NCI-H1436 (cell line): ENCODE measurements at regions not wholly inside any gene's neighbourhood (a gene's known extent, or its start where the extent isn't known, plus 50 kb on each side); places are given as distances from the start of the nearest gene placed in this dataset.

Experiments
- DNase-seq: peaks from one replicate; lab custom pipeline; 2025; lab: John Stamatoyannopoulos, UW

DNA sequence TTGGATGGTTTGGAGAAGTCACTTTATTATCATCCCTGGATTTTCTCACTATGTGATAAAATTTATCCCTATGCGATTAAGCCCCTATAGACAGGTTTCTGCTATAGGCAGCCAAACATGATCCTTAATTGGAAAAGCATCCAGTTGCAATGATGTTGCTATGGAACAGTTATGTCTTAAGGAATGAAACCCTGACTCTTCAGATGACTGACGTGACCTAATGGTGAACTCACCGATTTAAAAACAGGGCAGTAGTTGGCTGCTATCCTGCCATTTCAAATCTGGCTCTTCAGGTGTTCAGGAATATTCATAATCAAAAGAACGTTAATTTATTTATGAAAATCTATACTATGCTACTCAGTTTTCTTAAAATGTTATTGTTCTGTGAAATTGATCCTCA lies 106.8 kb upstream of the ROBO1 start:
- DNase-seq, result no peak

DNA sequence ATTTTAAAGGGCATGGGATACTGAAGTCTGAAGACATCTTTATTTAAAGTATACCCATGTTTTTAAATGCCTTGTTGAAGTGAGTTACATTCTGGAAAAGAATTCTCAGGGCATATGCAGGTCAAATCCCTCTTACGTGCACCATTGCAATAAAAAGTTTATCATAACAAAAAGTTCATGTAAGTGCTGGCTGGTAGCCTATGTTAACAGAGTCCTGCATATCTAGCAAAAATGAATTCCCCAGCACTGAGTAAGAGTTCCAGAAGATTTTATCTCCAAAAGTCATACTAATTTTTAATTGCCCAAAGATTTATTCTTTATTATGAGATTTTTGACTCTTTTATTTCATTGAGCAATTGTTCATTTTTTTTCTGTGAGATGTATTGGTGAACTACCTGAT lies 104.7 kb upstream of the ROBO1 start:
- no peak for DNase-seq

DNA sequence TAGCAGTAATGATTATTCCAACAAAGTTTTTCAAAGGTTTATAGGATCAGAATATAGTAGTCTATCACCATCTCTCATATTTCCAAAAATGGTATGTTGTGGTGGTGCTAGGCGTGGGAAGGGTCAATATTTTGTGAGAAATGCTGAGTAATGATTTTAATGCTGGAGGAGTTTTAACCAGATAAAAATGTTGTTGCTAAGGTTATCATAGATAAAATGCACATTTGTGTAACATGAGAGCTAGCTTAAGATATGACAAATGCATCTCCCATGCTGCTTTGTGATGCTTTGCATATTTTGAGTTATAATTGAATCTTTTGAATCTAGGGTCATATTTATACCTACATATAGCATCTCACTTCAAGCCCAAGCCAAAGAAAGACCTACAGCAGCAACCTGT lies 103.9 kb upstream of the ROBO1 start:
- no peak for DNase-seq

DNA sequence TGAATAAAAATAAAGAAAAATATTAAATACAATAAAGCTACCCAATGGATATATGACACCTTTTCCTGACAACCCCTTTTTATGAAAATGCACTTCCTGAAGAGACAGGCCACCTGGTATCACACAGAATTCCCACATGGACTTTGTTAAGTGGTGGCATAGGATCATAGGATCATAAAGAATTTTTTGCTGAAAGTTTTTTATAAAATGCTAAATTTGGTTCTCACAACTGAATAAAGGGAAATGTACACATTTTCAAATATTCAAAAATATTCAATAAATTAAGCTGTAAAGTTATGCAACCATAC lies 102.5 kb upstream of the ROBO1 start:
- no peak for DNase-seq

DNA sequence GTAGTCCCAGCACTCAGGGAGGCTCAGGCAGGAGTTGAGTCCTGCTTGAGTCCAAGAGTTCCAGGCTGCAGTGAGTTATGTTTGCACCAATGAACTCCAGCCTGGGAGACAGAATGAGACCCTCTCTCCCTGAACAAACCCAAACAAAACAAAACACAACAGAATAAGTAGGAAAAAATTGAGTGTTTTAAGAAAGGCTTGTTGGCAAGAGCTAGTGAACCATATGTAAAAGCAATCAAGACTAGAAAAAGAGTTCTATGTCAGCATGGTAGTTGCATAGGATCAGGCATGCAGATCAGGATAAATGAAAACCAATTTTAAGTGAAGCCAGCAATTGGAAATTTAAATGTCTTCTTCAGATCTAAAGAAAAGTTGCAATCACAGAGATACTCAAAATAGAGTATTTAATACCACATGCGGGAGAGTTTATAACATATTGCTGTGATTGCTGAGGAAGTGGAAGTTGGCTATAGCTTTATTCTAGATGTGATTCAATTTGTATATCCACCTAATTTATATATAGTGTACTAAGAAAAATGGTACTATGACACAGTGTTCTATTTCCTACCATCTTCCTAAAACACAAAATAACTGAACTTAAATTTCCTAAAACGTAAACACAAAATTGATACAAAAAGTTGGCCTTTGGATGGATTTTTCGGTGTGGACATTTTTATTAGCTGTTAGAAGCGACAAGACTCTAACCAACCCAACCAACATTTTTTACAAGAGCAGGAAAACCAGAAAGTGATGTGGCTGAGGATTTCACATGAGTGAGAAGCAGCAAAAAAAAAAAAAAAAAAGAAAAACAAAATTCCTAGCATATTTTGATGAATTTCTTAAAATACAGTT lies 101.9 kb upstream of the ROBO1 start:
- DNase-seq, result no peak

DNA sequence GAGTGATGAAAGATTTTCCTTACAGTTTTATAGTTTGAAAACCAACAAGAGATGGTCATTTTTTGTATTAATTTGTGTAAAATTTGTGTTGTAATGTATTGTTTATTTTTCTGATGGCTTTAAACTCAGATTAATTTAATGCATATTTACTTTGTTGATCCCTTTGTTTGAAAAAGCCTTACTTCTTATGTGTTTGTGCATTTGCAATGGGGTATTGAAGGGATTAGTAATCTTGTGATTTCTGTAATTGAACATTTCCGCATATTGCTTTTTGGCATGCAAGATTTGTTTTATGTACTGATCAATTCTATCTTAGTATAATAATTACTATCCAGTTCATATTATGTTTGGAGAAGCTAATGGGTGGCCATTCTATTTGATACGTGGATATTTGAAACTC lies 98.4 kb upstream of the ROBO1 start:
- no peak for DNase-seq

DNA sequence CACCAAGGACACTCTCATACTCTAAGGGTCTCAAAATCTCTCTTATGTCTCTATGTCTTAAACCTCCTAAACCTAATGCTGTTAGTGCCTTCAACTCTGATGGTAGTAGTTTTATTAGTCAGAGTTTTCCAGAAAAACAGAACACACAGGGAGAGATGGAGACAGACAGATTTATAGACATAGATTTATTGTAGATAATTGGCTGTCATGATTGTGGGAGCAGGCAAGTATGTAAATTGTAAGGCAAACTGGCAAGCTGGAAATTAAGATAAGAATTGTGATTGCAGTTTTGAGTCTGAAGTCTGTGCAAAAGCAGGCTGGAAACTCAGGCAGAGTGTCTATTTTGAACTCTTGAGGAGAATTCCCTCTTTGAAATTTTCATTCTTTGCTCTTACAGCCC lies 96.3 kb upstream of the ROBO1 start:
- DNase-seq, result no peak

DNA sequence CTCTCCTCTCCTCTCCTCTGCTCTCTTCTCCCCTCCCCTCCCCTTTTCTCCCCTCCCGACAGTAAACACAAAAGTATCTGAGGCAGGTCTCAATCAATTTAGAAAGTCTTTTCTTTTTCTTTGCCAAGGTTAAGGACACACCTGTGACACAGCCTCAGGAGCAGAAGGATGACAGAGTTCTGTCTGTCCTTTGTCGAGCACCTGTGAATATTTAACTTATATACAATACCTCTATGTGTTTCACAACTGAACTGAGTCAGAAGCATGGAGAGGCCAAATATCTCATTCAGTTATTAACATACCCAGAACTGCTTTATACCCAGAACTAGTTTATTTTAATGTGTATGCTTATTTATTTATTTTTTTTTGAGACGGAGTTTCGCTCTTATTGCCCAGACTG lies 81.1 kb upstream of the ROBO1 start:
- DNase-seq, result no peak

DNA sequence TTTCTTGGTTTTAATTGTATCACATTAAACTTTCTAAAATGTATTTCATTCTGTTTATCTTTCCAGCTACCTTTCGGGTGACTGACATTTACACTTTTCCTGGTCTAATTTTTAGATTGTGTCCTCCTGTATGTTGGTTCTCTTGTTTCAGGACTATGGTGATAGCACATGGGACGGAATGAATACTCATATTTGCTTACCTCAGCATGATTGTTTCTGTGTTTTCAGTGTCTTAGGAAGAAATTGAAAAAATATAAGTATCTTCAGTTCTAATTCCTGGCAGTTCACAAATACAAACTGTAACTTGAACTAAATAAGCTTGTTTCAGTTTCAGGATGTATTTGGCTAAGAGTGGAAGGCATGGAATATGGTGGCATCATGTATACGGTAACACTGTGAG lies 80.1 kb upstream of the ROBO1 start:
- no peak for DNase-seq

DNA sequence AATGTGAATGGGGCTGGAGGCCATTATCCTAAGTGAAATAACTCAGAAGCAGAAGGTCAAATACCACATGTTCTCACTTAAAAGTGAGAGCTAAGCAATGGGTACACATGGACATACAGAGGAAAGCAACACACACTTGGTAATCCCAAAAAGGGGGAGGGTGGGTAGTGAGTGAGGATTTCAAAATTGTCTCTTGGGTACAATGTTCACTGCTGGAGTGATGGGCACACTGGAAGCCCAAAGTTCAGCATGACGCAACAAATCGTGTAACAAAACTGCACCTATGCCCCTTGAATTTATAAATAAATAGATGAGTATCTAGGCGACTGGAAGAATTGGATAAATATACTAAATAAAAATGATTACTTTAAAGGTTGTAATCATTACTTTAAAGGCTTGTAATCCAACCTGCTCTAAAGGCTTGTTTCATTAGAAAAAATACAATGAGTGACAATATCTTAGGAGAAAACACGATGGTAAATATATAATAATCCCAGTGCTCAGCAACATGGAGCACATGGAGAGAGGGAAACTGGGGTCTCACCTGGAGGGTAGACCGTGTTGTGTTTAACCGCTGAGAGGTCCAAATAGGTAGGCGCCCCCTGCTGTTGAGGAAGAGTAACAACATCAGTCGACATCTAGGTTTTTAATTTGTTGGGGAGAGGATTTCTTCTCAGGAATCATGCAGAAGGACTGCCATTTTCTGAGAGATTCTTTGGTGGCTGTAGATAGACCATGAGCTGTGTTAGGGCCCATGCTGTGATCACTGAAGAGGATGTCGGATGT lies 78.5 kb upstream of the ROBO1 start:
- DNase-seq, result no peak

DNA sequence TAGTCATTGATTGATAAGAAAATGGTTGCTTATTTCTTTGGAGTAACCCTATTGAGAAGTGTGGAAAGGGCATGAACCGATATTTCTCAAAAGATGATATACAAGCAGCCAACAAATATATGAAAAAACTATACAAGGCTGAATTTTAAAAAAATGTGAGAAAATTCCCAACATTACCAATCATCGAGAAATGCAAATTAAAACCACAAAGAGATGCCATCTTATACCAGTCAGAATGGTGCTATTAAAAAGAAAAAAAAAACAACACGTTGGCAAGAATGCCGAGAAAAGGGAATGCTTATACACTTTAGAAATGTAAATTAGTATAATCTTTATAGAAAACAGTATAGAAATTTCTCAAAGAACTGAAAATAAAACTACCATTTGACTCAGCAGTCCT lies 77.7 kb upstream of the ROBO1 start:
- DNase-seq, result no peak

DNA sequence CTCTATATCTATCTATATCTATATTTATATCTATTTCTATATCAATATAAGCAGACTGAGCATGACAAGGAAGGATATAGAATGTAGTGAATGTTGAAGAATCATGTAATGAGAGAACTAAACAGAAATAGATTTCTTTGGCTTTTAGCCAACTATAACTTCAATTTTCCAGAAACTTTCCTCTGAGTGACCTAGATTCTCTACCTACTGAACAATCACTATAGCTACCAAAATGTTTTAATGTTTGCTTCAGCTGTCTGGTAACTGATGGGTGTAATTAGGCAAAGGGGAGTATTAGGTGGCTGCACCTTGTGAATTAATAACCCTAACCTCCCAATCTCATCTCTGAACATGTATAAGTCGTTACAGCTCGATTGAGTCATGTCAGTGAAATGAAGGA lies 76.4 kb upstream of the ROBO1 start:
- DNase-seq, result no peak

DNA sequence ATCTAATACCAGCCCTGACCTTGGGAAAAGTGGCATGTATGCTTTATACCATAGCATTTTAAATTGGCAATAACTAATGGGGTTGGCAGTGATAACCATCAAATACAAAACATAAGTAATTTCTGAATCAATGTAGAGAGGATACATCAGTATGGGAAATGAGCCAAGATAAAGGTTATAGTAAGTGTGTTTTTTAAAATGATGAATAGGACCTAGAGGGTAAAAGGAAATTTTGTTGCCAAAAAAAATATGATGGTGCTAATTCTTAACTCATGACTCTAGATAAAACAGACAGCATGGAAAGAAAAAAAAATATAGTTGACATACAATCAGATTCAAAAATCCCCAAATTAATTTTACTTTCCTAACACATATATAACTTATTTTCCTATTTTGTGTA lies 75.4 kb upstream of the ROBO1 start:
- no peak for DNase-seq

DNA sequence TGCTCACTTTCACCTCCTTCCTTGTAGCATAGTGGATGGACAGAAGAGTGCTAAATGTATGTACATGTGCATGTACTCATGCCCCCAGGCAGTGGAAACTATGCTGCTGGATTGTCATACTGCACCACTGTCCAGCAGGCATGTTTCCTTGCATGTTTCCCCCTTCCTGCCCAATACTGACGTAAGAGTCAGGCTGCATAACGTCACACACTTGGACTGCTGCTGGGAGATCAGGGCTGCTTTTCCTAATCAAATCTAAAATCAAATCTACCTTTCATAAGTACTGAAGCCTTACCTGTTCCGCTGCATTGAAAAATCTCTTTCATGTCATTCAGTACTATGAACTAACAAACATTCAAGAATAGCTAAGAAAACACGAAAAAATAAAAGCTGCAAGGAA lies 67.9 kb upstream of the ROBO1 start:
- DNase-seq, result no peak

DNA sequence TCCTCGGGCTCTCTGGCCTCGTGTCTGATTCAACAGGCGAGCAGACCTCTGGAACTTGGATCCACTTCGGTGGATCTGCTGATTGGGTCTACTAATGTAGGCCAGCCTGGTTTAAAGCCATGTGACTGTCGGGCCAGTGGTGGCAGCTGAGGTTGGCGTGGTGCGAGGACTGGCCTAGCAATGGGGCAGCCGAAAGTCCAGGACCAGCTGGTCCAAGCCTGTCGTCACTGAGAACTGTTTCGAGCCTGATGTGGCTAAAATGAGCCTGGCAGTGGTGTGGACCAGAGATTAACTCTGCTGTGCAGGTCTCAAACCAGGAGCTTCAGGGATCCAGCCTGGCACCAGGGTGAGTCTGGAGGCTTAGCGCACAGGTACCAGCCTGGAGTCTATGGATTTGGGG lies 56.4 kb upstream of the ROBO1 start:
- no peak for DNase-seq

DNA sequence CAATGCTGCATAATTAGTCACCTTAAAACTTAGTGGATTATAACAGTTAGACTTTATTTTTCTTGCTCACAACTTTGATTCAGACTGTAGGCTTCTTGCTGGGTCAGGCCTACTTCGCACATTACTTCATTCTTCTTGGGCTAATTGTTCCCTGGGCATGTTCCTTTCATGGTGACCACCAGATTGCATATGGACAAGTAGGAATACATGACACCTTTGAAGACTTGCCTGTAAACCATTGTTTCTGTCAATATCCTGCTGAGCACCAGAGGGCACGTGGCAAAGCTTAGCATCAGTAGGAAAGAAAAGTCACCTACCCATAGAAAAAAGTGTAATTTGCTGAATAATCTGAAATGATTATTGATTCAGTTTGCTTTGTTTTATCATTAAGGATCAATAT lies 54.3 kb upstream of the ROBO1 start:
- DNase-seq, result no peak

DNA sequence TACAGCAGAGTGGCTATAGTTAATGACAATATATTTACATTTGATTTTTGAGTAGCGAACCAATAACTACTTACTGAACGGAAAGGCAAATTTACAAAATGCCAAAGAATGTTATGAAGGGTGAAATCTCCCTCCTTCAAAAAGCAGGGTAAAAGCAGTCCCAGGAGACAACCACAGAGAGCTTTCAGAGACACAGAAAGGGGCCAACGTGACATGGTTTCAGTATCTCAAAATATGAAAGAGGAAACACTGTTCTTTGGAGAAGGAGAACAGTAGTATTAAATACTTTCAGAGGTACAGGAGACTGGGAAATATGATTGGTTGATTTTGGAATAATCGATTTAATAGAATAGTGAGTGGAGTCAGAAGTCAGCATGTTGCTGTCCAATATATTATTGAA lies 52.3 kb upstream of the ROBO1 start:
- DNase-seq, result no peak

DNA sequence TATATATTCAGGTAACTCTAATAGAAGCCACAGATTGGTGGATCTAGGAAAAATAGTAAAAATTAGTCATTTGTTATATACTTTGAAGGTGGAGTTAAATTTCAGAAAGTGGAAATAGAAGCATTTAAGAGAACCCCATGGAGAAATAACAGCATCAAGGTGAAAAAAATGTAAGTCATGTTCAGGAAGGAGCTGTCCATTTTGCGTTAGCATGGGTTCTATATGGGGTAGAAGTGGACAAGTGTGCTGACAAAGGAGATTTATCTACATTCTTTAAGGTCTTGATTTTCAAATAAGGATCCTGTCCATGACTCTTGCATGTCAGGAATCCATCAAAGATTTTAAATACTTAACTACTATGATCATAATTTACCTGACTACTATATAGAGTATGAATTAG lies 50.2 kb upstream of the ROBO1 start:
- DNase-seq, result no peak
